Right kidney (tissue), 1 donor: ENCODE measurements at regions not wholly inside any gene's neighbourhood (a gene's known extent, or its start where the extent isn't known, plus 50 kb on each side); places are given as distances from the start of the nearest gene placed in this dataset.

Source experiments
- DNase-seq: peaks from one replicate; pipeline ENCODE4 v3.0.0-alpha.2; 2016

- no peak for DNase-seq
These were observed 90.6 kb downstream of the TNFSF13B start for GRCh38 chr13:108360139-108360538.

GRCh38 chr13:108361769-108362168 is 92.3 kb downstream of the TNFSF13B start:
- DNase-seq, result no peak

- no peak for DNase-seq
These were observed 94.1 kb downstream of the TNFSF13B start for GRCh38 chr13:108363666-108364065.

GRCh38 chr13:108365255-108365654 is 95.7 kb downstream of the TNFSF13B start:
- DNase-seq, result no peak

- DNase-seq, result no peak
These were observed 98.9 kb downstream of the TNFSF13B start for GRCh38 chr13:108368250-108368905.

GRCh38 chr13:108369412-108369811 is 99.9 kb downstream of the TNFSF13B start:
- peak; percentile 7 for DNase-seq

- no peak for DNase-seq
These were observed 105.5 kb downstream of the TNFSF13B start for GRCh38 chr13:108375034-108375433.

GRCh38 chr13:108375772-108376171 is 106.3 kb downstream of the TNFSF13B start:
- no peak for DNase-seq

GRCh38 chr13:108376308-108376707 is 106.8 kb downstream of the TNFSF13B start:
- DNase-seq, result no peak

- DNase-seq, result no peak
These were observed 108.2 kb downstream of the TNFSF13B start for GRCh38 chr13:108377646-108378206.

- DNase-seq, result no peak
These were observed 114.1 kb downstream of the TNFSF13B start for GRCh38 chr13:108383667-108384066.

- DNase-seq, result no peak
These were observed 117.6 kb downstream of the TNFSF13B start for GRCh38 chr13:108387156-108387555.

GRCh38 chr13:108402850-108403249 is 133.3 kb downstream of the TNFSF13B start:
- DNase-seq, result no peak

- no peak for DNase-seq
These were observed 138.0 kb downstream of the TNFSF13B start for GRCh38 chr13:108407495-108407894.

- no peak for DNase-seq
These were observed 139.2 kb downstream of the TNFSF13B start for GRCh38 chr13:108408672-108409071.

GRCh38 chr13:108409730-108410129 is 140.2 kb downstream of the TNFSF13B start:
- no peak for DNase-seq

GRCh38 chr13:108419768-108420167 is 150.2 kb downstream of the TNFSF13B start:
- no peak for DNase-seq

- no peak for DNase-seq
These were observed 155.5 kb downstream of the TNFSF13B start for GRCh38 chr13:108425056-108425455.

GRCh38 chr13:108426893-108427292 is 157.4 kb downstream of the TNFSF13B start:
- DNase-seq, result no peak

GRCh38 chr13:108427355-108427754 is 157.8 kb downstream of the TNFSF13B start:
- DNase-seq, result no peak

GRCh38 chr13:108428691-108429090 is 159.2 kb downstream of the TNFSF13B start:
- no peak for DNase-seq

- DNase-seq, result no peak
These were observed 164.6 kb downstream of the TNFSF13B start for GRCh38 chr13:108433976-108434755.

GRCh38 chr13:108435393-108436149 is 166.1 kb downstream of the TNFSF13B start:
- no peak for DNase-seq
